ACC112 (cell line): ENCODE measurements at regions not wholly inside any gene's neighbourhood (a gene's known extent, or its start where the extent isn't known, plus 50 kb on each side); places are given as distances from the start of the nearest gene placed in this dataset.

Experiments
- H2AFZ ChIP-seq: fragments of 200-600 bp; sonication (generic); one replicate; pipeline ENCODE4 v1.6.0; 2017; ENCODE audit warnings: antibody characterized with exemption, low read length; ENCODE audit not compliant: unreplicated experiment
- H3K27ac ChIP-seq: fragments of 200-600 bp; sonication (generic); 2 replicates; pipeline ENCODE4 v1.5.1; 2014; ENCODE audit warnings: low read depth, mild to moderate bottlenecking, antibody characterized with exemption, low read length, moderate library complexity
- H3K27me3 ChIP-seq: fragments of 200-600 bp; sonication (generic); 2 replicates; pipeline ENCODE4 v1.6.1; 2014; ENCODE audit warnings: mild to moderate bottlenecking, antibody characterized with exemption, low read length, moderate library complexity, mixed read lengths; ENCODE audit not compliant: insufficient read depth
- H3K36me3 ChIP-seq: fragments of 200-600 bp; sonication (generic); 2 replicates; pipeline ENCODE4 v1.6.1; 2016; ENCODE audit warnings: mild to moderate bottlenecking, antibody characterized with exemption, low read length, moderate library complexity, mixed read lengths; ENCODE audit not compliant: insufficient read depth
- H3K4me1 ChIP-seq: fragments of 200-600 bp; sonication (generic); one replicate; pipeline ENCODE4 v1.6.1; 2016; ENCODE audit warnings: low read length, mixed read lengths; ENCODE audit not compliant: insufficient read depth, unreplicated experiment, control insufficient read depth
- H3K4me3 ChIP-seq: fragments of 200-600 bp; sonication (generic); 2 replicates; pipeline ENCODE4 v1.5.1; 2014; ENCODE audit warnings: mild to moderate bottlenecking, low read depth, low read length
- H3K79me2 ChIP-seq: fragments of 200-600 bp; sonication (generic); one replicate; pipeline ENCODE4 v1.6.0; 2016; ENCODE audit warnings: low read length; ENCODE audit not compliant: control insufficient read depth, unreplicated experiment, insufficient read depth

DNA sequence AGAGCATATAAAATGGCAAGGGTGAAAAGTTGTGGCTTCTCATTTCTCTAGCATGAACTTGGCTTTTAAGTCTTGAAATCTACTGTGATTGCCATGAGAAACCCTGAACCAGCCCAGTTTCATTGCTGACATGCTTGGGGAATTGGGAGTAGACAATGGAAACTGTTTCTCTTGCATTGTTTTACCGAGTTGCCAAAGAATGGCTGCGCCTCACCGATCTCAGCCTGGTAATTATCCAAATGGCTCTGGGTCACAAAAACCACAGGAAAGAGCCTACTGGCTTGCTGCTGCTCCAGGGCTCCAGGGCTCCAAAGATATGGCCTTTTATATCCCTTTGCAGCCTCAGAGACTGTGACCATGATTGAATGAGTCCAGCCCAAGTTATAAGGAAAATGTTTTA is 310.4 kb upstream of the NT5C1B start:
- Histone ChIP-seq H3K36me3 (no peaks in the 10 kb centered on the region), H3K27me3 (no peaks in the 10 kb centered on the region), H3K79me2 (no peaks in the 10 kb centered on the region), H3K27ac (no peak overlapping the region), H2AFZ (no peak overlapping the region), H3K4me3 (no peak overlapping the region), H3K4me1 (peaks cover 20% of the 10 kb centered on the region)

- no peak overlapping the region for H3K4me3 ChIP-seq
- no peaks in the 10 kb centered on the region for H3K36me3 ChIP-seq
- no peaks in the 10 kb centered on the region for H3K27me3 ChIP-seq
- no peak overlapping the region for H3K27ac ChIP-seq
- H3K4me1 ChIP-seq: peaks cover 20% of the 10 kb centered on the region
- no peak overlapping the region for H2AFZ ChIP-seq
- no peaks in the 10 kb centered on the region for H3K79me2 ChIP-seq
Measured at GRCh38 chr2:18898271-18898670, 308.9 kb upstream of the NT5C1B start.

- H3K79me2 ChIP-seq: no peaks in the 10 kb centered on the region
- H3K36me3 ChIP-seq: peaks cover 3% of the 10 kb centered on the region; the same call in 1 of the 2 replicates
- no peaks in the 10 kb centered on the region for H3K27me3 ChIP-seq
- H3K27ac ChIP-seq: no peak overlapping the region
- H3K4me1 ChIP-seq: peaks cover 16% of the 10 kb centered on the region
- H3K4me3 ChIP-seq: no peak overlapping the region
- H2AFZ ChIP-seq: no peak overlapping the region
Measured at GRCh38 chr2:18896125-18896764, 306.9 kb upstream of the NT5C1B start.

DNA sequence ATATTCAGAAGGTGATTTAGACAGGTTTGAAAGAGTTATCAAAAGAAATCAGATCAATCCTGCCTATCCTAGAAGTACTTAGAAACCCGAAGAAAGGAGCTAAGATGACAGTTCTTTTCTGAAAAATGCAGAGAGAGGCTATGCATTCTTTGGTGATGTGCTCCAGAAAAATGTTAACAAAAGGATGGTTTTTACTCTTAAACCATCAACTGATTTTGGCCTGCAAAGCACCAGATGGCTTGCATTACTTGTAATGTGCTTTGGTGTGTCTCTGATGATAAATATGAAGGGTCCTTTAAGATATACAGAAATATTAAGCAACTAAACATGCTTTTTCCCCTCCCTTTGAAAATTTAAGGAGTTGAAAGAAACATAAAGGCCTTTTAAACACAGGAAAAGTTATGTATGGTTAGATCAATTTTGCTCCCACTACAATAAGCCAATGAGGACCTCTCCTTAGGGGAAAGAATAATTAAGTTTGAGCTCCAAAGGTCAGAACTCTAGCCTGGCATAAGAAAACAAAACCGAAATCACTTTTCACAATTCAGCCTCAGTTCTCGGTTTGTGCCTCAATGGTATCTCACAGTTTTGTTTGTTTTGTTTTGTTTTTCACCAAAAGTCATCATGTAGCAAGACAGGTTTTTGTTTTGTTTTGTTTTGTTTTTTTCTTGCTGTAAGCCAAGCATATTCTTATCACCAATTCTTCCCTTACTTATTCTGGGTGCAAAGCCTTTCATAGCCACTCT is 302.4 kb upstream of the NT5C1B start:
- Histone ChIP-seq H3K36me3 (peaks cover 3% of the 10 kb centered on the region; the same call in 1 of the 2 replicates), H2AFZ (no peak overlapping the region), H3K4me1 (no peaks in the 10 kb centered on the region), H3K4me3 (no peak overlapping the region), H3K79me2 (no peaks in the 10 kb centered on the region), H3K27ac (no peak overlapping the region), H3K27me3 (no peaks in the 10 kb centered on the region)

- H3K27me3 ChIP-seq: no peaks in the 10 kb centered on the region
- H3K27ac ChIP-seq: no peak overlapping the region
- no peak overlapping the region for H3K4me3 ChIP-seq
- peaks cover 3% of the 10 kb centered on the region; the same call in 1 of the 2 replicates for H3K36me3 ChIP-seq
- H3K4me1 ChIP-seq: no peaks in the 10 kb centered on the region
- no peaks in the 10 kb centered on the region for H3K79me2 ChIP-seq
- no peak overlapping the region for H2AFZ ChIP-seq
Measured at GRCh38 chr2:18889565-18890332, 300.4 kb upstream of the NT5C1B start.

DNA sequence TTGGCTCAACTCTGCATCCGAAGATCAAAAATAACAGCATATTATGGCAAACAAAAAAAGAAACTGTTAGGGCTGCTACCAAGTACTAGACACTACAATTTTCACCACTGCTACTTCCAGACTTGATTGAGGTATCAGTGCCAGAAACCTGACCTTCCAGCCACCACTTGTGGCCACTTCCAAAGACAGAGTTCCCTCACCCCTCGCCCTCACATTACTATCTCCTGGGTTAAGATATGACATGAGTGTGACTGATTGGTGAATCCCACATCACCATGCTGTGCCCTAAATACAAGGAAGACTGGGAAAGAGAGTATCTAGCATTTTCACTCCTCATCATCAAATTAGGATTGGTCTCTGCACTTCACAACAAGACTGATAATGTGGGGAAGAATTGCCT is 296.1 kb upstream of the NT5C1B start:
- Histone ChIP-seq H3K4me1 (peaks cover 8% of the 10 kb centered on the region), H2AFZ (no peak overlapping the region), H3K27ac (no peak overlapping the region), H3K4me3 (no peak overlapping the region), H3K27me3 (no peaks in the 10 kb centered on the region), H3K36me3 (no peaks in the 10 kb centered on the region), H3K79me2 (no peaks in the 10 kb centered on the region)

DNA sequence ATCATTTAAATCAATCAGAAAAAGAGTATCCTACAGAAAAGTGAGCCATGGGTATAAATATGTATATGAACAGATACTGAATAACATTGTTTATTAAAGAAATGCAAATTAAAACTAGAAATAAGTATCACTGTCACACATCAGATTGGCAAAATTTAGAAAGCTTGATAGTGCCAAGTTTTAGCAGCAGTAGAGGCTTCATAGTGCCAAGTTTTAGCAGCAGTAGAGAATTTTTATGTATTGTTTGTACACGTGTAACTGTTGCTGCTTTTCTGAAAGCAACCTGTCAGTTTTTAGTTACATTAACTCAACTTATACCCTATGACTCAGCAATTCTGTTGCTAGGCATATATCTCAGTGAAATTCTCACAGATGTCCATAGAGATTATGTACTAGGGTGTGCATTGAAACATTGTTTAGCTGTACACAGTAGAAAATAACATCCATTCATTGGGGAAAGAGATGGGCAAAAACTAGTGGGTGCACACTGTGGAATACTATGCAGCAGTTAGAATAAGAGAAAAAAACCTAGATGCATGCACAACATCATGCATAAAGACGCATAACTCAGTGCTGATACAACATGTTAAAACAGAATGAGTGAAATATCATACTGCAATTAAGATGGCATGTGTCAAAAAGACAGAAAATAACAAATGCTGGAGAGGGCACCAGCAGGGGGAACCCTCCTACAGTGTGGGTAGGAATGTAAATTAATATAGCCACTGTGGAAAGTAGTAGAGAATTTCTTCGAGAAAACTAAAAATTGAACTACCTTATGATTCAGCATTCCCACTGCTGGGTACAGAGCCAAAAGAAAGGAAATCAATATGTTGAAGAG is 294.5 kb upstream of the NT5C1B start:
- no peak overlapping the region for H2AFZ ChIP-seq
- H3K4me3 ChIP-seq: no peak overlapping the region
- H3K27ac ChIP-seq: no peak overlapping the region
- H3K4me1 ChIP-seq: peaks cover 8% of the 10 kb centered on the region
- no peaks in the 10 kb centered on the region for H3K79me2 ChIP-seq
- H3K27me3 ChIP-seq: no peaks in the 10 kb centered on the region
- no peaks in the 10 kb centered on the region for H3K36me3 ChIP-seq

DNA sequence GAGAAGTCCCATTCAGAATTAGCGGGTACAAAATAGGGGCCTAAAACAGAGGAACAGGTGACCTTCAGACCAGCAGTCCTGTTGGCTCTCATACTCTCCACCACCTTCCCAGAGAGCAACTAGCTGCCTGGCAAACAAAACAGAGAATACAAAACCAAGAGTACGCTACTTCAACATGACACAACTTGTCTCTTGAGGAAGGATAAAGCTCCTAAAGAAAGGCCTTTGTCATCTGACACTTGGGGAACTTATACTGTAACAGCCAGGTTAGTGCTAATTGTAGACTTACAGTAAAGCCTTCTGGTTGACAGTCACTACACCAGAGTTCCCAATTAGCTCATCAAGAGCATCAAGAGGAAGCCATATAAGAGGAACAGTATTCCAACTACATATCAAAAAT is 282.1 kb upstream of the NT5C1B start:
- no peaks in the 10 kb centered on the region for H3K79me2 ChIP-seq
- no peak overlapping the region for H3K4me3 ChIP-seq
- H3K27ac ChIP-seq: no peak overlapping the region
- no peaks in the 10 kb centered on the region for H3K27me3 ChIP-seq
- H3K4me1 ChIP-seq: no peaks in the 10 kb centered on the region
- H2AFZ ChIP-seq: no peak overlapping the region
- no peaks in the 10 kb centered on the region for H3K36me3 ChIP-seq

DNA sequence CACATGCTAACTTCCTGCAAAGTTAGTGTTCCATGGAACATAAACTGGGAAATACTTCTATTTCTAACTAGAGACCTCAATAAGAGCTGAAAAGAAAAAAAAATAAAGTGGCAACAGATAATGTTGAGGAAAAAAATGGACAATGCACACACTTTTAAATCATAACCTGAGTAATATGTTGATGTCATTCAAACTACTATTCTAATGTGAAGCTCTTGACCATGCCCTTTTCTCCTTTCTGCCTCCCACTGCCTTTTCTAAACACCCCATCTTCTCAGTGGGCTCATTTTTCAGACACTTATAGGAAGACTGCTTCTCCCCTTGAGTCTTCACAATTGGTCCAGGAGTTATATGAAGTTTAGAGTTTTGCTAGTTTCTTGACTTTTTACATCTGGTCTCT is 280.9 kb upstream of the NT5C1B start:
- H3K36me3 ChIP-seq: no peaks in the 10 kb centered on the region

DNA sequence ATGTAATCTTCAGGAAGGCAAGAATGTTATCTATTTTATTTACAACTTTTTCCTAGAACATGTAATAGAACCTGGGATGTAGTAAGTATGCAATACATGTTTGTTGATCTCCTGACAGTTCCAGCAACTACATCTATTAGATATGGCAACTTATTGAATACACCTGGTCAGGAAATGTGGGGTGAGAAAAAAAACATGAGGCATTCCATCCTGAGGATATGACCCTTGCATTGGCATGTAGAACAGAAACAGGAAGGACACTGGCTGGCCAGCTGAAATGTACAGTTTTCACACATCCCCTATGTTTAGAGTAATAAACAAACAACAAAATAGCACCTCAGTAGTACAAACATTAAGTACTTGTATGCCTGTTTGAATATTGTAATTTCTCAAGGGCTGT is 272.6 kb upstream of the NT5C1B start:
- H3K27me3 ChIP-seq: no peaks in the 10 kb centered on the region
- H3K27ac ChIP-seq: no peak overlapping the region
- H3K79me2 ChIP-seq: no peaks in the 10 kb centered on the region
- H3K4me1 ChIP-seq: no peaks in the 10 kb centered on the region
- H3K36me3 ChIP-seq: no peaks in the 10 kb centered on the region
- H3K4me3 ChIP-seq: no peak overlapping the region
- H2AFZ ChIP-seq: no peak overlapping the region

More for the DNA sequence above, 280.9 kb upstream of the NT5C1B start:
- H3K27me3 ChIP-seq: no peaks in the 10 kb centered on the region
- no peaks in the 10 kb centered on the region for H3K4me1 ChIP-seq
- H3K27ac ChIP-seq: no peak overlapping the region
- H3K4me3 ChIP-seq: no peak overlapping the region
- H2AFZ ChIP-seq: no peak overlapping the region
- H3K79me2 ChIP-seq: no peaks in the 10 kb centered on the region
